TTC549 (cell line): ENCODE measurements at regions not wholly inside any gene's neighbourhood (a gene's known extent, or its start where the extent isn't known, plus 50 kb on each side); places are given as distances from the start of the nearest gene placed in this dataset.
"Not testable (repeated sequence)": the region's sequence is repeated elsewhere in the genome, so short reads cannot be mapped to it uniquely, and the experiment has no call there.

Source experiments
- FAIRE-seq: peaks from 2 replicates; lab custom pipeline; 2012; peaks lifted over from hg19 to GRCh38; lab: Jason Lieb, UNC

- not testable (repeated sequence) for FAIRE-seq
Observed at GRCh38 chr7:9075774-9076173, 642.4 kb downstream of the NXPH1 start.

- FAIRE-seq: no peak
Observed at GRCh38 chr7:9082203-9082602, 648.8 kb downstream of the NXPH1 start.

DNA sequence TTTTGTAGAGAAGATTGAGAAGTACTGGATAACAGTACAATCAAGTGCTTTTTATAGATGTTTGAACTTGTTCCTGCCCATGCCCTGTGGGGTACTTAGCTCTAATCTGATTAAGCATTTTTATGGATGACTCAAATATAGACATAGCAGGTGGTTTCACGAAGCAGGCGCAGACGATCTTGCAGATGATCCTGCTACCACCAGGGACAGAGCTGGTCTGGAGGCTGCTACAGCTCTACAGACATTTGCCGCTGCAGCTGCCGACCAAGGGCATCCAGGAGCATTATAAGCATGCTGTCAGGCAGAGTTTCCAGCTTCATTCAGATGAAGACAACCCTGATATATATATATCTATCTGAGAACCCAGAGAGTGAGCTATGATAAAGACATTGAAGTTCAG lies 650.4 kb downstream of the NXPH1 start:
- no peak for FAIRE-seq

- FAIRE-seq: no peak
Observed at GRCh38 chr7:9091282-9091681, 657.9 kb downstream of the NXPH1 start.

GRCh38 chr7:9097565-9098060 lies 664.2 kb downstream of the NXPH1 start:
- FAIRE-seq: no peak

GRCh38 chr7:9100289-9100688 lies 666.9 kb downstream of the NXPH1 start:
- FAIRE-seq: no peak

GRCh38 chr7:9102846-9103245 lies 669.4 kb downstream of the NXPH1 start:
- no peak for FAIRE-seq

DNA sequence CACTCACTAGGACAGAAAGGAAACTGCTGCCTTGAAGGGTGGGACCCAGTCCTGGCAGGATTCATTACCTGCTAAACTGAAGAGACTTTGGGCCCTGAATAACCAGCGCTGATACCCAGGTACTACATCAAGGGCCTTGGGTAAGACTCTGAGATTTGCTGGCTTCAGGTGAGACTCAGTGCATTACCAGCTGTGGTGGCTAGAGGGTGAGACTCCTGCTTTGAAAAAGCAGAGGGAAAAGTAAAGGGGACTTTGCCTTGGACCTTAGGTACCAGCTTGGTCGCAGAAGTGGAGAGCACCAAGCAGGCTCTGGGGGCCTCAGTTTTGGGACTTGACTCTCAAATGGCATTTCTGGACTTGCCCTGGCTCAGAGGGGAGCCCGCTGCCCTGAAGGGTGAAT lies 673.3 kb downstream of the NXPH1 start:
- no peak for FAIRE-seq

- no peak for FAIRE-seq
Observed at GRCh38 chr7:9120331-9120730, 686.9 kb downstream of the NXPH1 start.

GRCh38 chr7:9124320-9124719 lies 690.9 kb downstream of the NXPH1 start:
- no peak for FAIRE-seq

DNA sequence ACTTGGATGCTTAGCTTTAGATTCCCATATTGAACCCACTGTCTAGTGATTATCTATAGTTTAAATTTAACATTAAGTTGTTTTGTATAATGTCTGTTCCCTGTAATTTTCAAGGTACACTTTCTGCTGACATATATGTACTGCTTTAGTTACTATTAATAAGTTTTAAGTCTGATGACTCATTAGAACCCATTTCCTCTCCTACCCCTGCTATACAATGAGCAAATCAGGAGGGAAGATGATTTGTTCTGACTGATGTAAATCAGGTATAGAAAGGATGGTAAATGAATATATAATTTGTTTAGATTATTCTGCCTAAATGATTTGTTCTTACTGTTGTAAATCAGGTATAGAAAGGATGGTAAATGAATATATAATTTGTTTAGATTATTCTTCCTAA lies 691.8 kb downstream of the NXPH1 start:
- no peak for FAIRE-seq

DNA sequence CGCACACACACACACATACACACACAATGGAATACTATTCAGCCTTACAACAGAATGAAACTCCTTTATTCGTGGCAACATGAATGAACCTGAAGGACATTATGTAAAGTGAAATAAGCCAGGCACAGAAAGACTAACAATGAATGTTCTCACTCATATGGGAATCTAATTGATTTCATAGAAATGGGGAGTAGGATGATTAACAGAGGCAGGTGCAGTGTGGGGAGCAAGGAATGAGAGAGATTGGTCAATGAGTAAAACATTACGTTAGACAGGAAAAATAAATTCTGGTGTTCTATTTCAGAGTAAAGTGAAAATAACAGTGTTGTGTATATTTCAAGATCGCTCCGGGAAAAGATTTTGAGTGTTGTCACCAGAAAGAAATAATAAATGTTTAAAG lies 694.5 kb downstream of the NXPH1 start:
- no peak for FAIRE-seq

DNA sequence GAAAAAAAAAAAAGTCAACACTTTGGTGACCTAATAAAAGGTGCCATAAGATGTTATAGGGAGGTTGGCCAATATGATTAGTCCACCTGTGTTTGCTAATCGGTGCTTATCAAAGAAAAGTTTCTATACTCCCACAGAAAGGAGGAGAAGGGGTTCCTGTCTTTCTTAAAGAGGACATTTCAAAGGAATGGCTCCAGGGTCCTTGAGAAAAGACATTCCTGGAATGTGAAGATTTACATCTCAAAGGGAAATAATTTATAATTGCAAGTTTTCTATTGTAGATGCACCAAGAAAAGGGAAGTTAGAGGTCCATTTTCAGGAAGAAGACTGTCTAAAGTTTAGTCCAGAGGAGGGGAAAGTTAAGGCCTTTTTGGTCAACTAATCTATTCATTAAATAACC lies 715.3 kb downstream of the NXPH1 start:
- no peak for FAIRE-seq

- FAIRE-seq: no peak
Observed at GRCh38 chr7:9149499-9150082, 716.2 kb downstream of the NXPH1 start.

GRCh38 chr7:9163691-9164090 lies 730.3 kb downstream of the NXPH1 start:
- not testable (repeated sequence) for FAIRE-seq

DNA sequence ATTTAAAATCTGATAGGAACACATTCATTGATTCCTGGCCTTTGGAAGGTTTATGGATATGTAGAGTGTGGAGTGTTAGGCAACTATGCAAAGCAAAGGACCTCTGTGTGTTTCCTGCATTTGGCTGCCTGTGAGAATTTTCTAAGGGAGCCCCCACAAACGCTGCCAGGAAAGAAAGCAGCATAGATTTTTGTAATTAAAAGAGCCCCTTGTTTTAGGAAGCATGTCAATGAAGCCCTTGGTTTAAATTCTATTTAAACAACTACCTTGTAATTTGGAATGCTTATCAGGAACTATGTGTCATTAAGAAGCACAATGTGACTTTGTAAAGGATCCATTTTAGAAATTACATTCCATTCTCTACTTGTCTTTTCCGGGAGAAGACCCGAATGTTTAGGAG lies 742.5 kb downstream of the NXPH1 start:
- no peak for FAIRE-seq

DNA sequence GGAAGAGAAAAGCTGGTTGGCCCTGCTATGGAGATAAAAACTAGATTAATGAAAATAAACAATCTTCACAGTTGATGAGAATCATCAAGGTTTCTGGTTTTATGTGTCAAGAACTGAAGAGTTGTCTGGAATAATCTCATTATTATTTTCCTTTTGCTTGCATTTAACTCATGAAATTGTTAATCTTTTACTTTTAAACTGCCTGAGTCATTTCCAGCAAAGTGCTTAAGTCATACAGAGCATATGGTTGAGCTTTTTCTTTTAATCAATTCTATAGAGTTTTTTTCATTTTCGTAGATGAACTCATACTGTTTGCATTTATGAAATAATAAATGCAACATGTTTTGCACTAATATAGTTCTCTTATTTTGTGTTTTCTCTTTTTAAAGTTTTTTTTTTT lies 747.9 kb downstream of the NXPH1 start:
- no peak for FAIRE-seq

GRCh38 chr7:9186730-9187129 lies 753.3 kb downstream of the NXPH1 start:
- FAIRE-seq: no peak

GRCh38 chr7:9189703-9190102 lies 756.3 kb downstream of the NXPH1 start:
- no peak for FAIRE-seq

DNA sequence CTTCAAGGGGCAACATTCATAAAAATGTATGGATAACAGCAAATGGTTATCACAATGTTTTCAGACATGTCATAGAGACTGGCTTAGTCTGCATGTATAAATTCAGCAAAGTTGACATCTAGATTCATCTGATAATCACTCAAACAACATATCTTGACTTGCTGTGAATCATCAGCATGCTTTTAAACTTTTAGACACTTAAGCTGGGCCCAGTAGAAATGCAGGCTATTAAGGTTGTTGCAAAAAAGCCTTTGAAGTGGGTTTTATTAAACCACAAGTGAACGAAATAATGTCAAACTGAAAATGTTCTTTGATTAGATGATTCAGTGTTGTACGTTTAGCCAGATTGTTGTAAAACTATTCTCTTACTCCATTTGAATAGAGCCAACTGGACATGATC lies 759.6 kb downstream of the NXPH1 start:
- no peak for FAIRE-seq

DNA sequence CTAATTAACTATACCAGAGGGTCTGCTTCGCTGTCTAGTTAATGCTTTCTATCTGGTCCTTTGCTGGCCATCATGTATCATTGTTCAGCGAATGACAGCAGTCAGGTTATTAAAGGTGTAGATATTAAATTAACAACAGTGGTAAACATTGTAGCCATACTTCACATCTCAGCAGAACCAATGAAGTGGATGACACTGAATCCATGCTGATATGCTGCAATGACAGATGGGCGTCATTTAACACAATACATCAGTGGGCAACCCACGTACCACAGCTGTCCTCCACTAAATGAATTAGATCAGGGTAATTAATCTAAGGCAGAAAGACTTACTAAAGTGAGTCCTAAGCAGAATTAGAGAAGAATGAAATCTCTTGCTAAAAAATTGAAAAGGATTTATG lies 767.2 kb downstream of the NXPH1 start:
- no peak for FAIRE-seq

DNA sequence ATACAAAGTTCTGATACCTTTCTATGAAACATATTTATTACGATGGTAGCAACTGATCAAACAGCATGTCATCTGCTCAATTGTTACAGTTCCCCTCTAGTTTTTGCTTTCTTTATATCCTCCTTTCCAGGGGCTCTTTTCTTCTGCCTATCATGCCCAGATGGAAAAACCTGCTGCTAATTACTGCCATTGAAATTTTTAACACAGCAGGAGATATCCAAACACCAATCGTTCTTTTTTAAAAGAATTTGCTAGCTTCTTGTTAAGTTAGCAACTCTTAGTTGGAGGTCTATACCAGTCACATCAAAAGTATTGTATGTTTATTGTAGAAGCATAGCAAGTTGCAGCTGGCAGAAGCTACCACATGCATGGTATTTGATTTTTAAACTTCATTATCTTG lies 768.5 kb downstream of the NXPH1 start:
- FAIRE-seq: no peak

DNA sequence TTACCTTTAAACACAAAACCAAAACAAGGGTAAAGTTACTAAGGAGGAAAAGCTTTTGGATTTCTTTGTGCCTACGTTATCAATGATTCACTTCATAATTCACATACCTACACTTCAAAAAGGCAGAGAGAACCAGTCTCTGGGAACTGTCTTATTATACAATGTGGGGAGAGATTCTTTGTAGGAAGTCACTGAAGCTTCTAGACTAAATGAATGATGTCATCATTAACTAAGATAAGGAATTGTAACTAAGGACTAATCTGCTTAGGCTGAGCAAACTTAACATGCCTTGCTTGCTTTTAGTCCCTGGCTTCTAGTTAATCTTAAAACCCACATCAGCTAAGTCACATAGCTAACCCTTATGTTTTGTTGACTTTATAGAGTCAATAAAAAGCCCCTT lies 771.2 kb downstream of the NXPH1 start:
- no peak for FAIRE-seq

DNA sequence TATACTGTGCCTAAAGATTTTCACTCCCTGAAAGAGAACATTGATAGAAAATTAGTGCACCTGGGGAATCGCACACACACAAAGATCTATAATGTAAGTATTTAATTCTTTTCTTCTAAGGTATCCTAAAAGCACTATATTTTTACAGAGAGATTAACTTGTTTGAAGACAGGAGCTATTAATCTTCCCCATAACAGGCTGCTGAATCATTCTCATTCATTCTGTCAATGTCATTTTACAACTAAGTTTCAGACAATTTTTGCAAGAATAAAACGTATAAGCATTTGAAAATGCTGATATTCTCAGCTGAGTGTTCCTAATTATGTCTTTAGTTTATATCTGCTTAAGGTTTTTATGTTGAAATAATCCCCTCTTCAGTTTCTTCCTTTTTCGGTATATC lies 776.7 kb downstream of the NXPH1 start:
- no peak for FAIRE-seq

GRCh38 chr7:9217204-9217603 lies 783.8 kb downstream of the NXPH1 start:
- no peak for FAIRE-seq
